ENCODE measurements at regions not wholly inside any gene's neighbourhood (a gene's known extent, or its start where the extent isn't known, plus 50 kb on each side); places are given as distances from the start of the nearest gene placed in this dataset.

DNA sequence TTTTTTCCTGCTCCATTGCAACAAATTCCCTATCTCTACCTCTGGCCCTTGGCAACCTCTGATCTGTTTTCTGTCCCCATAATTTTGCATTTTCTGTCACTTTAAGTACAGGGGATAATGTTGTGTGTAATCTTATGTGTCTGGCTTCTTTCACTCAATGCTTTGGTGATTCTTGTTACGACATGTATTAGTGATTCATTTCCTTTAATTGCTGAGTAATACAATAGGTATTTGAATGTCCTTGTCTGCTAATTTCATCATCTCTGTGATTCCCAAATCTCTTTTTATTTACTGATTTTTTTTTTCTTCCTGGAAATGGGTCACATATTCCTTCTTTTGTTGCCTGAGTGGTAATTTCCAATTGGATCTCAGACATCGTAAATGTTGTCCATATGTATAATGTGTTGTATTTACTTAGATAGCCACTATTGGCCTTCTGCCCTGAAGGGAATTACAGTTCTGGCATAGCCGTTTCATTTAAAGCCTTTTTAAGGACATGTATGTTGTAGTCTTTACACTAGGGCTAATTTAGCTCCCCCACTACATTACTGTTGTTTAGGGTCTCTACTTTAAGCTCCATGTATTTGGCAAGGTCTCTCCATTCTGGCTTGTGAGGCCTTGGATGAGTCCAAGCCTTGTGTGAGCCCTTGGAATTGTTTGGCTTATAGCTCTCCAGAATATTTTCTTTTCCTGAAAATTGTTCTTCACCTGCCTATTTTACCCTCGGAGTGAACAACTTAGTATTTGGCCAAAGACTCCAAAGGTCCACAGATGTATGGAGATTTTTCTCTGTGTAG lies 683.8 kb downstream of the LRRC70 start (continued):
- TF ChIP-seq, protein P1, sequence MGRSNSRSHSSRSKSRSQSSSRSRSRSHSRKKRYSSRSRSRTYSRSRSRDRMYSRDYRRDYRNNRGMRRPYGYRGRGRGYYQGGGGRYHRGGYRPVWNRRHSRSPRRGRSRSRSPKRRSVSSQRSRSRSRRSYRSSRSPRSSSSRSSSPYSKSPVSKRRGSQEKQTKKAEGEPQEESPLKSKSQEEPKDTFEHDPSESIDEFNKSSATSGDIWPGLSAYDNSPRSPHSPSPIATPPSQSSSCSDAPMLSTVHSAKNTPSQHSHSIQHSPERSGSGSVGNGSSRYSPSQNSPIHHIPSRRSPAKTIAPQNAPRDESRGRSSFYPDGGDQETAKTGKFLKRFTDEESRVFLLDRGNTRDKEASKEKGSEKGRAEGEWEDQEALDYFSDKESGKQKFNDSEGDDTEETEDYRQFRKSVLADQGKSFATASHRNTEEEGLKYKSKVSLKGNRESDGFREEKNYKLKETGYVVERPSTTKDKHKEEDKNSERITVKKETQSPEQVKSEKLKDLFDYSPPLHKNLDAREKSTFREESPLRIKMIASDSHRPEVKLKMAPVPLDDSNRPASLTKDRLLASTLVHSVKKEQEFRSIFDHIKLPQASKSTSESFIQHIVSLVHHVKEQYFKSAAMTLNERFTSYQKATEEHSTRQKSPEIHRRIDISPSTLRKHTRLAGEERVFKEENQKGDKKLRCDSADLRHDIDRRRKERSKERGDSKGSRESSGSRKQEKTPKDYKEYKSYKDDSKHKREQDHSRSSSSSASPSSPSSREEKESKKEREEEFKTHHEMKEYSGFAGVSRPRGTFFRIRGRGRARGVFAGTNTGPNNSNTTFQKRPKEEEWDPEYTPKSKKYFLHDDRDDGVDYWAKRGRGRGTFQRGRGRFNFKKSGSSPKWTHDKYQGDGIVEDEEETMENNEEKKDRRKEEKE (IDR thresholded peaks at IDR 0.05) = no peak
- TF ChIP-seq PAX8 (IDR thresholded peaks at IDR 0.05) = no peak

DNA sequence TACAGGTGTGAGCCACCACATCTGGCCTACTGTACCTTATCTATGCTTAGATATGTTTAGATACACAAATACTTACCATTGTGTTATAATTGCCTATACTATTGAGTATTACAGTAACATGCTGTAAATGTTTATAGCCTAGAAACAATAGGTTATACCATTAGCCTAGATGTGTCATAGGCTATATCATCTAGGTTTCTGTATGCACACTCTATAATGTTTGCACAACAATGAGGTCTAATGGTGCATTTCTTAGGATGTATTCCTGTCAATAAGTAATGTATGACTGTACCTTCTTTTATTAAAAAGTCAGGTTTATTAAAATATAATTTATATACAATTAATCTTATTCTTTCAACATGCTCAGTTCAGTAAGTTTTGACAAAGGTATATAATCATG lies 683.1 kb downstream of the LRRC70 start:
- Histone ChIP-seq H3K4me2 (ENCODE audit: control insufficient read depth, insufficient read depth) (no peak overlapping the region), H3K4me1 (ENCODE audit: control insufficient read depth, insufficient read depth, low read length) (no peaks in the 10 kb centered on the region), H3K79me2 (ENCODE audit: control insufficient read depth, insufficient read depth, low read length) (no peaks in the 10 kb centered on the region), H3K9me3 (replicated peaks; ENCODE audit: control insufficient read depth, insufficient read depth, low read length) (no peaks in the 10 kb centered on the region), H4K20me1 (ENCODE audit: control insufficient read depth, insufficient read depth) (no peaks in the 10 kb centered on the region), H3K36me3 (ENCODE audit: control insufficient read depth in 2 of 2, insufficient read depth in 2 of 2, low read length in 1 of 2) (no peaks in the 10 kb centered on the region), H3K27ac (ENCODE audit: control insufficient read depth, insufficient read depth) (no peak overlapping the region), H3K27me3 (replicated peaks in 1 of 2; ENCODE audit: control insufficient read depth in 2 of 2, insufficient read depth in 2 of 2, low read length in 1 of 2) (no peaks in the 10 kb centered on the region), H3K4me3 (no peak overlapping the region), H3K9ac (ENCODE audit: control insufficient read depth, insufficient read depth, low read length) (no peak overlapping the region), H2AFZ (ENCODE audit: control insufficient read depth, low read depth, low read length) (no peak overlapping the region)
- POLR2A ChIA-PET = no interaction called here
- no TSS peak for BruUV-seq (replicated peaks)
- FAIRE-seq = no peak
- CTCF ChIA-PET = no interaction called here
- no peak for ATAC-seq
- intact Hi-C loops (cut with micrococcal nuclease; ENCODE audit: unreplicated experiment) (no loop called here), in situ Hi-C loops (cut with MboI) (no loop called here)
- RAD21 ChIA-PET (ENCODE audit: unreplicated experiment) = no interaction called here
- SMC1A ChIA-PET (ENCODE audit: uncharacterized antibody, unreplicated experiment) = no interaction called here
- DNase-seq (ENCODE audit: low read depth, low spot score) = no peak
- TF ChIP-seq STAT1 (conservative IDR thresholded peaks at IDR 0.05) (no peak), CREB1 (IDR thresholded peaks at IDR 0.05; ENCODE audit: low read depth) (no peak), HDAC6 (IDR thresholded peaks at IDR 0.05; ENCODE audit: unreplicated experiment) (no peak), ZNF384 (IDR thresholded peaks at IDR 0.05; ENCODE audit: borderline replicate concordance, low read depth, low read length) (no peak), RAD51 (IDR thresholded peaks at IDR 0.05) (no peak), ZNF24 (IDR thresholded peaks at IDR 0.05) (no peak), NFIC (IDR thresholded peaks at IDR 0.05; ENCODE audit: low read depth, low read length) (no peak), ZBED1 (IDR thresholded peaks at IDR 0.05; ENCODE audit: borderline replicate concordance) (no peak), SREBF1 (IDR thresholded peaks at IDR 0.05; ENCODE audit: low read length) (no peak), LARP7 (IDR thresholded peaks at IDR 0.05) (no peak), FOXM1 (IDR thresholded peaks at IDR 0.05; ENCODE audit: low read depth, low read length) (no peak), NR2C1 (IDR thresholded peaks at IDR 0.05) (no peak)
- TF ChIP-seq, protein P2, sequence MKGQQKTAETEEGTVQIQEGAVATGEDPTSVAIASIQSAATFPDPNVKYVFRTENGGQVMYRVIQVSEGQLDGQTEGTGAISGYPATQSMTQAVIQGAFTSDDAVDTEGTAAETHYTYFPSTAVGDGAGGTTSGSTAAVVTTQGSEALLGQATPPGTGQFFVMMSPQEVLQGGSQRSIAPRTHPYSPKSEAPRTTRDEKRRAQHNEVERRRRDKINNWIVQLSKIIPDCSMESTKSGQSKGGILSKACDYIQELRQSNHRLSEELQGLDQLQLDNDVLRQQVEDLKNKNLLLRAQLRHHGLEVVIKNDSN (IDR thresholded peaks at IDR 0.05; ENCODE audit: borderline replicate concordance, extremely low read length, insufficient read depth, low read depth, low read length) = no peak
- TF ChIP-seq, protein P3, sequence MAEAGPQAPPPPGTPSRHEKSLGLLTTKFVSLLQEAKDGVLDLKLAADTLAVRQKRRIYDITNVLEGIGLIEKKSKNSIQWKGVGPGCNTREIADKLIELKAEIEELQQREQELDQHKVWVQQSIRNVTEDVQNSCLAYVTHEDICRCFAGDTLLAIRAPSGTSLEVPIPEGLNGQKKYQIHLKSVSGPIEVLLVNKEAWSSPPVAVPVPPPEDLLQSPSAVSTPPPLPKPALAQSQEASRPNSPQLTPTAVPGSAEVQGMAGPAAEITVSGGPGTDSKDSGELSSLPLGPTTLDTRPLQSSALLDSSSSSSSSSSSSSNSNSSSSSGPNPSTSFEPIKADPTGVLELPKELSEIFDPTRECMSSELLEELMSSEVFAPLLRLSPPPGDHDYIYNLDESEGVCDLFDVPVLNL (IDR thresholded peaks at IDR 0.05; ENCODE audit: low read depth, low read length) = no peak
- TF ChIP-seq, protein P4, sequence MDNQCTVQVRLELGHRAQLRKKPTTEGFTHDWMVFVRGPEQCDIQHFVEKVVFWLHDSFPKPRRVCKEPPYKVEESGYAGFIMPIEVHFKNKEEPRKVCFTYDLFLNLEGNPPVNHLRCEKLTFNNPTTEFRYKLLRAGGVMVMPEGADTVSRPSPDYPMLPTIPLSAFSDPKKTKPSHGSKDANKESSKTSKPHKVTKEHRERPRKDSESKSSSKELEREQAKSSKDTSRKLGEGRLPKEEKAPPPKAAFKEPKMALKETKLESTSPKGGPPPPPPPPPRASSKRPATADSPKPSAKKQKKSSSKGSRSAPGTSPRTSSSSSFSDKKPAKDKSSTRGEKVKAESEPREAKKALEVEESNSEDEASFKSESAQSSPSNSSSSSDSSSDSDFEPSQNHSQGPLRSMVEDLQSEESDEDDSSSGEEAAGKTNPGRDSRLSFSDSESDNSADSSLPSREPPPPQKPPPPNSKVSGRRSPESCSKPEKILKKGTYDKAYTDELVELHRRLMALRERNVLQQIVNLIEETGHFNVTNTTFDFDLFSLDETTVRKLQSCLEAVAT (IDR thresholded peaks at IDR 0.05) = no peak

Measured in GM12878 (cell line).